Vagina (tissue), 2 donors: ENCODE measurements at regions not wholly inside any gene's neighbourhood (a gene's known extent, or its start where the extent isn't known, plus 50 kb on each side); places are given as distances from the start of the nearest gene placed in this dataset.
"Not testable (repeated sequence)": the region's sequence is repeated elsewhere in the genome, so short reads cannot be mapped to it uniquely, and the experiment has no call there.

Experiments
- POLR2A ChIP-seq, 2 donors: fragments of 450-650 bp; IDR thresholded peaks; one replicate each; pipeline ENCODE4 v1.6.1; 2017; ENCODE audit warnings: antibody characterized with exemption in 2 of 2, mild to moderate bottlenecking in 2 of 2, moderate library complexity in 2 of 2
- POLR2AphosphoS5 ChIP-seq, 2 donors: sonication (generic); formaldehyde crosslinking; IDR thresholded peaks; one replicate each; pipeline ENCODE4 v1.9.0; 2017; ENCODE audit warnings: antibody characterized with exemption in 2 of 2, mild to moderate bottlenecking in 2 of 2, low read depth in 1 of 2; ENCODE audit not compliant: insufficient read depth in 1 of 2
- TF ChIP-seq, protein P1 (sequence below), 3 experiments: fragments of 450-650 bp in 2 of 3; fragments of 200-600 bp in 1 of 3; sonication (generic) in 1 of 3; IDR thresholded peaks; one replicate each; pipeline ENCODE4 v1.5.1; 2017 to 2019; ENCODE audit warnings: antibody characterized with exemption in 3 of 3, mild to moderate bottlenecking in 2 of 3, moderate library complexity in 2 of 3

DNA sequence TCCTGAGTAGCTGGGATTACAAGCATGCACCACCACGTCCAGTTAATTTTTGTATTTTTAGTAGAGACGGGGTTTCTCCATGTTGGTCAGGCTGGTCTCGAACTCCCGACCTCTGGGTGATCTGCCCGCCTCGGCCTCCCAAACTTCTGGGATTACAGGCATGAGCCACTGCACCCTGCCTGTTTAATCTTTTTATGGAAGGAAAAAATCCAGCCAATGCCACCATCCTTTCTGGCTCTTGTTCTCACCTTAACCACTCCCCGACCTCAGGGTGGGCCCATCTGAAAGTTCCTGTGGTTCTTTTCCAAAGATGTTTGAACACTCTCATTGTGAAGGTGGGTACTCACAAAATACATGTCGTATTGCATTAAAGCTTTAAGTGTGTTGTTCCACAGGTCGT is 336.2 kb downstream of the TCERG1L start:
- TF ChIP-seq, protein P1, sequence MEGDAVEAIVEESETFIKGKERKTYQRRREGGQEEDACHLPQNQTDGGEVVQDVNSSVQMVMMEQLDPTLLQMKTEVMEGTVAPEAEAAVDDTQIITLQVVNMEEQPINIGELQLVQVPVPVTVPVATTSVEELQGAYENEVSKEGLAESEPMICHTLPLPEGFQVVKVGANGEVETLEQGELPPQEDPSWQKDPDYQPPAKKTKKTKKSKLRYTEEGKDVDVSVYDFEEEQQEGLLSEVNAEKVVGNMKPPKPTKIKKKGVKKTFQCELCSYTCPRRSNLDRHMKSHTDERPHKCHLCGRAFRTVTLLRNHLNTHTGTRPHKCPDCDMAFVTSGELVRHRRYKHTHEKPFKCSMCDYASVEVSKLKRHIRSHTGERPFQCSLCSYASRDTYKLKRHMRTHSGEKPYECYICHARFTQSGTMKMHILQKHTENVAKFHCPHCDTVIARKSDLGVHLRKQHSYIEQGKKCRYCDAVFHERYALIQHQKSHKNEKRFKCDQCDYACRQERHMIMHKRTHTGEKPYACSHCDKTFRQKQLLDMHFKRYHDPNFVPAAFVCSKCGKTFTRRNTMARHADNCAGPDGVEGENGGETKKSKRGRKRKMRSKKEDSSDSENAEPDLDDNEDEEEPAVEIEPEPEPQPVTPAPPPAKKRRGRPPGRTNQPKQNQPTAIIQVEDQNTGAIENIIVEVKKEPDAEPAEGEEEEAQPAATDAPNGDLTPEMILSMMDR (IDR thresholded peaks at IDR 0.05): not testable (repeated sequence)
- not testable (repeated sequence) for TF ChIP-seq POLR2AphosphoS5 (IDR thresholded peaks at IDR 0.05; ENCODE audit: insufficient read depth in 1 of 2, low read depth in 1 of 2); POLR2A (IDR thresholded peaks at IDR 0.05)
